Liver (tissue), 3 donors: ENCODE measurements at regions not wholly inside any gene's neighbourhood (a gene's known extent, or its start where the extent isn't known, plus 50 kb on each side); places are given as distances from the start of the nearest gene placed in this dataset.

ENCODE experiments used
- ATF3 ChIP-seq: IDR thresholded peaks from 2 replicates; pipeline ENCODE4 v1.6.1; 2016; ENCODE audit warnings: antibody characterized with exemption
- CTCF ChIP-seq: fragments of 150-350 bp; IDR thresholded peaks from 2 replicates; pipeline ENCODE4 v1.5.1; 2017; ENCODE audit warnings: improper control_type of control experiment, low read depth, low read length; ENCODE audit not compliant: missing input control
- FOXA1 ChIP-seq: IDR thresholded peaks from 2 replicates; pipeline ENCODE4 v1.6.1; 2016; ENCODE audit warnings: antibody characterized with exemption
- GABPA ChIP-seq, 2 donors: IDR thresholded peaks in 1 of 2; conservative IDR thresholded peaks in 1 of 2; 2 replicates each; pipeline ENCODE4 v1.6.1; 2016; ENCODE audit warnings: antibody characterized with exemption in 2 of 2, mild to moderate bottlenecking in 1 of 2, moderate library complexity in 1 of 2
- JUND ChIP-seq, 2 donors: IDR thresholded peaks; 2 replicates each; pipeline ENCODE4 v1.6.1; 2016; ENCODE audit warnings: antibody characterized with exemption in 2 of 2
- MAX ChIP-seq: IDR thresholded peaks from 2 replicates; pipeline ENCODE4 v1.6.1; 2016; ENCODE audit warnings: antibody characterized with exemption
- REST ChIP-seq: IDR thresholded peaks from 2 replicates; pipeline ENCODE4 v1.6.1; 2016; ENCODE audit warnings: antibody characterized with exemption, mild to moderate bottlenecking
- donor health status: healthy.
- donor health status: healthy.

- TF ChIP-seq CTCF (no peak), GABPA (IDR thresholded peaks at IDR 0.05 in 1 of 2, conservative IDR thresholded peaks at IDR 0.05 in 1 of 2) (no peak), MAX (no peak), ATF3 (no peak), REST (no peak), JUND (IDR thresholded peaks at IDR 0.05) (no peak), FOXA1 (no peak)
Measured at GRCh38 chr3:104849070-104849469, 517.6 kb upstream of the ALCAM start.
